IMR-90 (cell line): ENCODE measurements at regions not wholly inside any gene's neighbourhood (a gene's known extent, or its start where the extent isn't known, plus 50 kb on each side); places are given as distances from the start of the nearest gene placed in this dataset.

Source experiments
- BHLHE40 ChIP-seq: fragments of 150-350 bp; IDR thresholded peaks from 2 replicates; pipeline ENCODE4 v1.6.1; 2016; ENCODE audit warnings: mild to moderate bottlenecking, low read depth, low read length
- MAZ ChIP-seq: IDR thresholded peaks from 2 replicates; pipeline ENCODE4 v1.6.1; 2012; ENCODE audit warnings: low read depth, mild to moderate bottlenecking, low read length, improper control_type of control experiment, moderate library complexity, borderline replicate concordance
- POLR2A ChIP-seq: IDR thresholded peaks from 2 replicates; pipeline ENCODE4 v1.6.1; 2012; ENCODE audit warnings: mild to moderate bottlenecking, low read depth, low read length
- RAD21 ChIP-seq: IDR thresholded peaks from 2 replicates; pipeline ENCODE4 v1.6.1; 2012; ENCODE audit warnings: low read length, improper control_type of control experiment
- SMC3 ChIP-seq: fragments of 150-350 bp; IDR thresholded peaks from 2 replicates; pipeline ENCODE4 v1.6.1; 2016; ENCODE audit warnings: low read depth, mild to moderate bottlenecking, antibody characterized with exemption, low read length, moderate library complexity
- TF ChIP-seq, protein P1 (sequence below): conservative IDR thresholded peaks from 2 replicates; pipeline ENCODE4 v1.5.1; 2012; ENCODE audit warnings: mild to moderate bottlenecking, low read depth, low read length, improper control_type of control experiment

DNA sequence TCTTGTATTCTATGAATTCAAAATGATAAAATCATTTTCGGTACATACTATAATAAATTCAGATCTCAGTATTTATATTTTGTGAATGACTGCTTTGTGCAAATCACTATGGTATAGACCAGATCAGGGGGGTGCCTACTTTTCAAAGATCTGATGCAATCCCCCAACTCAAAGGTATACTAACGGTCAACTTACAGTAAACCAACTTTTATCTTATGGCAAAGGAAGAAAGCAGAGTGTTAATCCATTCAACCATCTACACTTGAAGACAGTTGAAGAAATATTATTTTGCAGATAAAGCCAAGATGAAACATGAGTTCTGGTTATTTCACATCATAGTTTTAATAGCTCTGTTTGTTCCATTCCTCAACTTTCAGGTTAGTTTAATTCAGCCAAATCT is 197.1 kb downstream of the MEX3B start:
- no peak for TF ChIP-seq POLR2A
- TF ChIP-seq, protein P1, sequence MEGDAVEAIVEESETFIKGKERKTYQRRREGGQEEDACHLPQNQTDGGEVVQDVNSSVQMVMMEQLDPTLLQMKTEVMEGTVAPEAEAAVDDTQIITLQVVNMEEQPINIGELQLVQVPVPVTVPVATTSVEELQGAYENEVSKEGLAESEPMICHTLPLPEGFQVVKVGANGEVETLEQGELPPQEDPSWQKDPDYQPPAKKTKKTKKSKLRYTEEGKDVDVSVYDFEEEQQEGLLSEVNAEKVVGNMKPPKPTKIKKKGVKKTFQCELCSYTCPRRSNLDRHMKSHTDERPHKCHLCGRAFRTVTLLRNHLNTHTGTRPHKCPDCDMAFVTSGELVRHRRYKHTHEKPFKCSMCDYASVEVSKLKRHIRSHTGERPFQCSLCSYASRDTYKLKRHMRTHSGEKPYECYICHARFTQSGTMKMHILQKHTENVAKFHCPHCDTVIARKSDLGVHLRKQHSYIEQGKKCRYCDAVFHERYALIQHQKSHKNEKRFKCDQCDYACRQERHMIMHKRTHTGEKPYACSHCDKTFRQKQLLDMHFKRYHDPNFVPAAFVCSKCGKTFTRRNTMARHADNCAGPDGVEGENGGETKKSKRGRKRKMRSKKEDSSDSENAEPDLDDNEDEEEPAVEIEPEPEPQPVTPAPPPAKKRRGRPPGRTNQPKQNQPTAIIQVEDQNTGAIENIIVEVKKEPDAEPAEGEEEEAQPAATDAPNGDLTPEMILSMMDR = no peak
- no peak for TF ChIP-seq RAD21
- TF ChIP-seq MAZ = no peak
- TF ChIP-seq BHLHE40 = no peak
- TF ChIP-seq SMC3 = no peak
